ENCODE measurements at regions not wholly inside any gene's neighbourhood (a gene's known extent, or its start where the extent isn't known, plus 50 kb on each side); places are given as distances from the start of the nearest gene placed in this dataset.

DNA sequence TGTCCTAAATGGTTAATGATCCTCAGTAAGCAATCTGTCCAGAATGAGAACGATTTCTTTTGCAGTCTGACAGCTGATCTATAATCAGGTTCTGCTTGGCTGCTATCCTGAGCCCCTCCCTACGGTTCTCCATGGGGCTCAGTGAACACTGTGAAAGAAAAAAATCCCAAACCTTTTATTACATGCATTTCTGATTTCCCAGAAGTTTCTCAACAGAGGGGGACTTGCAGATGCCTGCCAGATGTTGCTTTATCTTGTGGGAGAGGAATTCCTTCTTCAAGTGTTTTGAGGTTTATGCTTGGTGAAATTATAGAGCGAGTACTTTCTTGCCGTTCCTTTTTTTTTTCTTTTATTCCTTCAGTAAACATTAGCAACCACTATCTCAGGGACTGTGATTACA is 531.9 kb upstream of the ISX start:
- TF ChIP-seq, protein P1, sequence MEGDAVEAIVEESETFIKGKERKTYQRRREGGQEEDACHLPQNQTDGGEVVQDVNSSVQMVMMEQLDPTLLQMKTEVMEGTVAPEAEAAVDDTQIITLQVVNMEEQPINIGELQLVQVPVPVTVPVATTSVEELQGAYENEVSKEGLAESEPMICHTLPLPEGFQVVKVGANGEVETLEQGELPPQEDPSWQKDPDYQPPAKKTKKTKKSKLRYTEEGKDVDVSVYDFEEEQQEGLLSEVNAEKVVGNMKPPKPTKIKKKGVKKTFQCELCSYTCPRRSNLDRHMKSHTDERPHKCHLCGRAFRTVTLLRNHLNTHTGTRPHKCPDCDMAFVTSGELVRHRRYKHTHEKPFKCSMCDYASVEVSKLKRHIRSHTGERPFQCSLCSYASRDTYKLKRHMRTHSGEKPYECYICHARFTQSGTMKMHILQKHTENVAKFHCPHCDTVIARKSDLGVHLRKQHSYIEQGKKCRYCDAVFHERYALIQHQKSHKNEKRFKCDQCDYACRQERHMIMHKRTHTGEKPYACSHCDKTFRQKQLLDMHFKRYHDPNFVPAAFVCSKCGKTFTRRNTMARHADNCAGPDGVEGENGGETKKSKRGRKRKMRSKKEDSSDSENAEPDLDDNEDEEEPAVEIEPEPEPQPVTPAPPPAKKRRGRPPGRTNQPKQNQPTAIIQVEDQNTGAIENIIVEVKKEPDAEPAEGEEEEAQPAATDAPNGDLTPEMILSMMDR (IDR thresholded peaks at IDR 0.05; ENCODE audit: low read depth, low read length, missing input control), result no peak
- TF ChIP-seq JUND (IDR thresholded peaks at IDR 0.05) (no peak), TAF1 (conservative IDR thresholded peaks at IDR 0.05) (no peak), RAD21 (IDR thresholded peaks at IDR 0.05) (no peak), YY1 (IDR thresholded peaks at IDR 0.05) (no peak), FOXA1 (IDR thresholded peaks at IDR 0.05) (no peak), EGR1 (IDR thresholded peaks at IDR 0.05; ENCODE audit: low read depth in 2 of 2) (no peak)
- TF ChIP-seq, protein P2, sequence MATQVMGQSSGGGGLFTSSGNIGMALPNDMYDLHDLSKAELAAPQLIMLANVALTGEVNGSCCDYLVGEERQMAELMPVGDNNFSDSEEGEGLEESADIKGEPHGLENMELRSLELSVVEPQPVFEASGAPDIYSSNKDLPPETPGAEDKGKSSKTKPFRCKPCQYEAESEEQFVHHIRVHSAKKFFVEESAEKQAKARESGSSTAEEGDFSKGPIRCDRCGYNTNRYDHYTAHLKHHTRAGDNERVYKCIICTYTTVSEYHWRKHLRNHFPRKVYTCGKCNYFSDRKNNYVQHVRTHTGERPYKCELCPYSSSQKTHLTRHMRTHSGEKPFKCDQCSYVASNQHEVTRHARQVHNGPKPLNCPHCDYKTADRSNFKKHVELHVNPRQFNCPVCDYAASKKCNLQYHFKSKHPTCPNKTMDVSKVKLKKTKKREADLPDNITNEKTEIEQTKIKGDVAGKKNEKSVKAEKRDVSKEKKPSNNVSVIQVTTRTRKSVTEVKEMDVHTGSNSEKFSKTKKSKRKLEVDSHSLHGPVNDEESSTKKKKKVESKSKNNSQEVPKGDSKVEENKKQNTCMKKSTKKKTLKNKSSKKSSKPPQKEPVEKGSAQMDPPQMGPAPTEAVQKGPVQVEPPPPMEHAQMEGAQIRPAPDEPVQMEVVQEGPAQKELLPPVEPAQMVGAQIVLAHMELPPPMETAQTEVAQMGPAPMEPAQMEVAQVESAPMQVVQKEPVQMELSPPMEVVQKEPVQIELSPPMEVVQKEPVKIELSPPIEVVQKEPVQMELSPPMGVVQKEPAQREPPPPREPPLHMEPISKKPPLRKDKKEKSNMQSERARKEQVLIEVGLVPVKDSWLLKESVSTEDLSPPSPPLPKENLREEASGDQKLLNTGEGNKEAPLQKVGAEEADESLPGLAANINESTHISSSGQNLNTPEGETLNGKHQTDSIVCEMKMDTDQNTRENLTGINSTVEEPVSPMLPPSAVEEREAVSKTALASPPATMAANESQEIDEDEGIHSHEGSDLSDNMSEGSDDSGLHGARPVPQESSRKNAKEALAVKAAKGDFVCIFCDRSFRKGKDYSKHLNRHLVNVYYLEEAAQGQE (IDR thresholded peaks at IDR 0.05), result no peak
- TF ChIP-seq, protein P3, sequence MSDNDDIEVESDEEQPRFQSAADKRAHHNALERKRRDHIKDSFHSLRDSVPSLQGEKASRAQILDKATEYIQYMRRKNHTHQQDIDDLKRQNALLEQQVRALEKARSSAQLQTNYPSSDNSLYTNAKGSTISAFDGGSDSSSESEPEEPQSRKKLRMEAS (IDR thresholded peaks at IDR 0.05), result no peak
- TF ChIP-seq, protein P4, sequence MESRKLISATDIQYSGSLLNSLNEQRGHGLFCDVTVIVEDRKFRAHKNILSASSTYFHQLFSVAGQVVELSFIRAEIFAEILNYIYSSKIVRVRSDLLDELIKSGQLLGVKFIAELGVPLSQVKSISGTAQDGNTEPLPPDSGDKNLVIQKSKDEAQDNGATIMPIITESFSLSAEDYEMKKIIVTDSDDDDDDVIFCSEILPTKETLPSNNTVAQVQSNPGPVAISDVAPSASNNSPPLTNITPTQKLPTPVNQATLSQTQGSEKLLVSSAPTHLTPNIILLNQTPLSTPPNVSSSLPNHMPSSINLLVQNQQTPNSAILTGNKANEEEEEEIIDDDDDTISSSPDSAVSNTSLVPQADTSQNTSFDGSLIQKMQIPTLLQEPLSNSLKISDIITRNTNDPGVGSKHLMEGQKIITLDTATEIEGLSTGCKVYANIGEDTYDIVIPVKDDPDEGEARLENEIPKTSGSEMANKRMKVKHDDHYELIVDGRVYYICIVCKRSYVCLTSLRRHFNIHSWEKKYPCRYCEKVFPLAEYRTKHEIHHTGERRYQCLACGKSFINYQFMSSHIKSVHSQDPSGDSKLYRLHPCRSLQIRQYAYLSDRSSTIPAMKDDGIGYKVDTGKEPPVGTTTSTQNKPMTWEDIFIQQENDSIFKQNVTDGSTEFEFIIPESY (IDR thresholded peaks at IDR 0.05), result no peak
